NCI-H226 (cell line): ENCODE measurements at regions not wholly inside any gene's neighbourhood (a gene's known extent, or its start where the extent isn't known, plus 50 kb on each side); places are given as distances from the start of the nearest gene placed in this dataset.
"Not testable (repeated sequence)": the region's sequence is repeated elsewhere in the genome, so short reads cannot be mapped to it uniquely, and the experiment has no call there.

ENCODE experiments used
- DNase-seq: peaks from one replicate; pipeline ENCODE4 v3.0.0-alpha.2; 2015

GRCh38 chr2:13986119-13986720 lies 646.3 kb upstream of the LRATD1 start:
- DNase-seq: no peak

GRCh38 chr2:13996527-13996926 lies 636.0 kb upstream of the LRATD1 start:
- no peak for DNase-seq

GRCh38 chr2:14011190-14011589 lies 621.3 kb upstream of the LRATD1 start:
- DNase-seq: no peak

GRCh38 chr2:14015113-14015630 lies 617.3 kb upstream of the LRATD1 start:
- DNase-seq: no peak

- no peak for DNase-seq
Observed at GRCh38 chr2:14016289-14016955, 616.1 kb upstream of the LRATD1 start.

- DNase-seq: no peak
Observed at GRCh38 chr2:14018620-14019019, 613.9 kb upstream of the LRATD1 start.

GRCh38 chr2:14023558-14023957 lies 609.0 kb upstream of the LRATD1 start:
- DNase-seq: no peak

- DNase-seq: no peak
Observed at GRCh38 chr2:14039134-14039533, 593.4 kb upstream of the LRATD1 start.

- DNase-seq: no peak
Observed at GRCh38 chr2:14047491-14047890, 585.0 kb upstream of the LRATD1 start.

- DNase-seq: no peak
Observed at GRCh38 chr2:14051401-14051800, 581.1 kb upstream of the LRATD1 start.

- DNase-seq: no peak
Observed at GRCh38 chr2:14053105-14053504, 579.4 kb upstream of the LRATD1 start.

- no peak for DNase-seq
Observed at GRCh38 chr2:14064346-14064745, 568.2 kb upstream of the LRATD1 start.

- no peak for DNase-seq
Observed at GRCh38 chr2:14072338-14072737, 560.2 kb upstream of the LRATD1 start.

- DNase-seq: no peak
Observed at GRCh38 chr2:14074691-14075090, 557.8 kb upstream of the LRATD1 start.

GRCh38 chr2:14079576-14079975 lies 552.9 kb upstream of the LRATD1 start:
- DNase-seq: no peak

- DNase-seq: no peak
Observed at GRCh38 chr2:14081521-14081920, 551.0 kb upstream of the LRATD1 start.

- DNase-seq: no peak
Observed at GRCh38 chr2:14082640-14083039, 549.9 kb upstream of the LRATD1 start.

GRCh38 chr2:14094592-14094991 lies 537.9 kb upstream of the LRATD1 start:
- DNase-seq: no peak

- not testable (repeated sequence) for DNase-seq
Observed at GRCh38 chr2:14099101-14099500, 533.4 kb upstream of the LRATD1 start.

- DNase-seq: no peak
Observed at GRCh38 chr2:14114275-14114674, 518.2 kb upstream of the LRATD1 start.

- DNase-seq: no peak
Observed at GRCh38 chr2:14120376-14120775, 512.1 kb upstream of the LRATD1 start.

- no peak for DNase-seq
Observed at GRCh38 chr2:14123436-14124103, 508.9 kb upstream of the LRATD1 start.

GRCh38 chr2:14125624-14126293 lies 506.8 kb upstream of the LRATD1 start:
- DNase-seq: no peak

- no peak for DNase-seq
Observed at GRCh38 chr2:14126846-14127245, 505.7 kb upstream of the LRATD1 start.
